GM19467 (cell line): ENCODE measurements at regions not wholly inside any gene's neighbourhood (a gene's known extent, or its start where the extent isn't known, plus 50 kb on each side); places are given as distances from the start of the nearest gene placed in this dataset.
"Not testable (repeated sequence)": the region's sequence is repeated elsewhere in the genome, so short reads cannot be mapped to it uniquely, and the experiment has no call there.

Source experiments
- ATAC-seq: cut with Tn5 transposase; IDR thresholded peaks from one replicate; pipeline ENCODE4 v1.9.1; 2021; ENCODE audit warnings: mild to moderate bottlenecking, moderate library complexity; ENCODE audit not compliant: unreplicated experiment

DNA sequence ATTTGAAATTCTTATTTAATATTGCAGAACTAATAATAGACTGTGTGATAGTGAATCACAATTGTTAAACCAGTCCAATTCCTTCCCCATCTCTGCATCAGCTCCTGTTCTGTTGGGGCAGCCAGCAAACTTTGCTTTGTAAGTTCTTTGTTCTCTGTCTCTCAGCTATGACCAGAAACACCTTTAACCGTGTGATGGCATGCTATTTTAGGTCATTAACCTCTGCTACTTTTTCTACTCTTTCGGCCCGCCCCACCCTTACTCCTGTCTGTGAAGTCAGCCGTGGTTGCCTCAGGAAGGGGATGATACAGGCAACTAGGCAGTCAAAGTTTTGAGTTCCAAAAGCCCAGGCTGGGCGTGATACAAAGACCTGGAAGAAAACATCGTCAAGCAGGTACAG, 51.3 kb upstream of the EGFL6 start:
- no peak for ATAC-seq

DNA sequence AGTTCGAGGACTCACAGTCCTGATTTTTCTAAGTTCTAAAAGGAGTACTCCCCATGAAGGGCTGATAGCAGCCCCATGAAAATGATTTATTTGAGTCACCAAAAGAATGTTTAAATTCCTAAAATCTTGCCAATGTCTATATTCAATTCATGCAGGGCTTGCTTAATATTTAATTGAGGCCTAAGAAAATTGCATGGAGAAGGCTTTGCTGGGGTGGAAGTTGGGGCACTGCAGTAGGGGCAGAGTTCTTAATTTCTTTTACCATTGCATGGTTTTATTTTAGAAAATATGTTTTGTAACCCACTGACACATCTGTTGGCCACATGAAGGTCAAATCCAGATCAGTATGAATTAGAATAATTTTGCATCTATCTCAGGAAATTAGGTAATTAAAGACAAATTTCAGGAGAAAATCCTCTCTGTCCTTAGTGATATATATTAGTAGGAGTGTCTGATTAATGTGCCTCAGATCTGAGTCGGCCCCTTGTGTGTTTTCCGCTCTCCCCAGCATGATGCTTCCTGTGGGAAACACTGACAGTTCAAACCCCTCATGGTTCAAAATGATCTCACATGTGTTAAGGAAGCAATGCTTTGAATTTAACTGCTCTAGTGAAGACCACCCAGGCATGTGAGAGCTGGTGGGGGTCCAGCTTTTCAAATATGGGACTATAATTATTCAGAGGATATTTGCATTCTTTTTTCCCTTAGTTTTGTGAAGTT, 54.0 kb upstream of the EGFL6 start:
- ATAC-seq: no peak

- no peak for ATAC-seq
Observed at GRCh38 chrX:13511944-13512330, 57.5 kb upstream of the EGFL6 start.

- ATAC-seq: no peak
Observed at GRCh38 chrX:13511241-13511943, 58.0 kb upstream of the EGFL6 start.

- ATAC-seq: no peak
Observed at GRCh38 chrX:13507893-13508292, 61.5 kb upstream of the EGFL6 start.

GRCh38 chrX:13506574-13506973, 62.8 kb upstream of the EGFL6 start:
- no peak for ATAC-seq

GRCh38 chrX:13502590-13502989, 66.8 kb upstream of the EGFL6 start:
- no peak for ATAC-seq

DNA sequence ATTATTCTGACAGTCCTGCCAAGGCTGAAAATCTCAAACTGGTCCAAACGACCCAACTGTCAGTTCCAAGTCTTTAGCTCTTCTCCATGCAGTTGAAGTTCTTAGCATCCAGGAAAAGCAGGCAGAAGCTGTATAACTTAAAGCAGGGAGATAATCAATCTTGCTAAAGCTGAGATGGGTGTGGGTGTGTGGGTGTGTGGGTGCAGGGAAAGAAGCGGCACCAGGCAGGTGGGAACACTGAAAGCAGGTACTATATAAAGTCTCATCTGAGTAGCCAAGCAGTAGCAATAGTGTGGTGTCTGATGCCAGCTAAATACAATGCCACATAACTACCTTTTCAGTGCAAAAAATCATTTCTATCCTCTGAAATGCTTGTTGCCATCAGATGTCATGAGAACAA, 69.7 kb upstream of the EGFL6 start:
- ATAC-seq: no peak

DNA sequence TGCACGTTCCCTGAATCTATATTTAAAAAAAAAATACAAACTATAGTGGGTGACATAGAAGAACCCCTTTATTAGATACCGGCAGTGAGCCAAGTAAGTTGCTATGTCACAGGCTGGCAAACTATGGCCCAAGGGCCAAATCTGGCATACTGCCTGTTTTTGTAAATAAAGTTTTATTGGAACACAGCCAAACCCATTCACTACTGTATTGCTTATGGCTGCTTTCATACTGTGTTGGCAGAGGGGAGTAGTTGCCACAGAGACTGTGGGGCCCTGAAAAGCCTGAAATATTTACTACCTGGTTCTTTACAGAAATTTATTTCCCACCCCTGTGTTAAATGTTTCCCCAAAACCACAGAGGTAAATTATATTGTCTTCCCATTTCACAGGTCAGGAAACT, 71.2 kb upstream of the EGFL6 start:
- ATAC-seq: no peak

- no peak for ATAC-seq
Observed at GRCh38 chrX:13495232-13495631, 74.2 kb upstream of the EGFL6 start.

DNA sequence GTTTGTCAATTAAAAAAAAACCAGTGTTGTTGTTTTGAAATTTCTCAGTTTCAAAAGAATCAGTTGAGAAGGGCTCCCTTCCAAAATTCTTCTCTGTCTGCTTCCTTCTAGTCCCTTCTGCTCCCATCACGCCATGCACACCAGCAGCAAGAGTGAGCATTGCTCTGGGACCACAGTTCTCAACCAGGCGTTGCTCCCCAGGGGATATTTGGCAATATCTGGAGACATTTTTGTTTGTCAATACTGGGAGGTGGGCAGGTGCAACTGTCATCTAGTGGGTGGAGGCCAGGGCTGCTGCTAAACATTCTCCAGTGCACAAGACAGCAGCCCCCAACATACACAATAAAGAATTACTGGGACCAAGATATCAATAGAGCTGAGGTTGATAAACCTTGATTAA, 74.8 kb upstream of the EGFL6 start:
- no peak for ATAC-seq

GRCh38 chrX:13493659-13494058, 75.7 kb upstream of the EGFL6 start:
- ATAC-seq: no peak

DNA sequence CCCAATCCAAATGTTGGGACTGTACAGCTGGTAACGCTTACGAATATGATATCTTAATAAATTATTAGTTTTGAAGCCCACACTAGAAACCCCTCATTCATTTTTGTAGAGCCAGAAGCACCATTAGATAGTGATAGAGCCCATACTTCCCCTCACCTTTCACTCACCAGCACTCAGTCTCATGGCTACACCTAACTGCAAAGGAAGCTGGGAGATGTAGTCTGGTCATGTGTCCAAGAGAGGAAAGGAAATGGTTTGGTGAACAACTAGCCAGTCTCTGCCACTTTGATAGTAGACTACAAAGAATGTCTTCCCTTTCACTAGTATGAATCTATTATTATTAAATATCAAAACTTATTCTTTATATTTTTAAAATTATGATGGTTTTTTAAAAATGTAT, 77.1 kb upstream of the EGFL6 start:
- no peak for ATAC-seq

DNA sequence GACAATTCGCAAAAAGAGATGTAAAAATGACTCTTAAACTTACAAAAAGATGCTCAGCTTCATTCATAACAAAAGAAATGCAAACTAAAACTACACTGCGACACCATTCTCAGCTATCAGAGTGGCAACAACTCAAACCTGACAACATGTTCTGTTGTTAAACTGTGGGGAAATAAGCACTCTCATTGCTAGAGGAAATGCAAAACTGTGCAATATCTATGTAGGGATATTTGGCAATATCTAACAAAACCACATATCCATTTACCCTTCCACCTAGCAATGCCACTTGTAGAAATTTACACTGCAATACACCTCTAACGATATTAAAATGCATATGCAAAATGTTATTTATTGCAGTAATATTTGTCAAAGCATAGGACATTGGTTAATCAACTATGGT, 78.3 kb upstream of the EGFL6 start:
- no peak for ATAC-seq

GRCh38 chrX:13489454-13489853, 79.9 kb upstream of the EGFL6 start:
- no peak for ATAC-seq

DNA sequence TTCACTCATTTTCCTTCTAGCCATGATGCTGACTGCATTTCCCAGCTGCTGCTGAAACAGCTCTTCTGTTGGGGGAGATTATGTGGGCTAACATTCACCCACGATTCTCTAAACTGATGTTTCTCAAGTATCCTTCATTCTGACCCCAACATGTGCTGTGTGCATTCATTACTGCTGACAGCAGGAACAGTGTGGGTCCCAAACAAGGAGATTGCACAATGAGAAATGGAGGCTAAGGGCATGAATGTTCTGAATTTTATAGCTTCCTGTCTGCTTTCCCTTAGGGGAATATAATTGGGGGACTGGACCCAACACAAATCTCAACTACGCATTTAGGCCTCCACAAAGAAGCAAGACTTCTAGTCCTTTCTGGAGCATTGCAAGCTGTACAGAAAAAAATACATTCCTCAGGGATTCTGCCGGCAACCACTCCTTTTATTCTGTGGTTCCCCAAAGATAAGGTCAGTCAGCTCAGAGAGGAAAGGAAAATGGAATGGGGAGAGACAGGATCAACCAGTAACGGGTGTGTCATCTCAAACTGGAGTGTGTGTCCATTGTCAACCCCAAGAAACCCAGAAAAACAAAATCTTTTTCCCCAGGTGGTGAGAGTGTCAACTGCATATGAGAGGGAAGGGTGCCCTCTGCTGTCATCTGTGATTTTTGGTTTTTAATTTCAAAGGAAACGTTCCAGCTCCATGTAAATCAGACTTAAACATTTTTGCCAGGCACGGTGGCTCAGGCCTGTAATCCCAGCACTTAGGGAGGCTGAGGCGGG, 81.5 kb upstream of the EGFL6 start:
- peak; percentile 61 for ATAC-seq

DNA sequence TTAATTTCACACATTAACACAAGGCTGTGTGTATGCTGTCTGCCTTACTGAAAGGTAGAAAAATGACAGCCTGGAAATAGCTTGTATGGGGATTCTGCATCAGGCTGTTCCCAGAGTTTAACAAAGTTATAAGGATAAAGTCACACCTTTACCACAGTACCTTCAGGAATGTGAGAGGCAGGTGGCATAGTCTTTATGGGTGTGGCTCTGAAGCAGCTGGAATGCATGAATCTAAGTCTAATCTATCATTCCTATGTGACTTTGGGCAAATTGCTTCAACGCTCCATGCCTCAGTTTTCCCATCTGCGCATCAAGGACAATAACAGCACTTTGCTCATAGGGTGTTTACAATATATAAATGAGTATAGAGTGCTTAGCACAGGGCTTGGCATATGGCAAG, 84.2 kb upstream of the EGFL6 start:
- no peak for ATAC-seq

DNA sequence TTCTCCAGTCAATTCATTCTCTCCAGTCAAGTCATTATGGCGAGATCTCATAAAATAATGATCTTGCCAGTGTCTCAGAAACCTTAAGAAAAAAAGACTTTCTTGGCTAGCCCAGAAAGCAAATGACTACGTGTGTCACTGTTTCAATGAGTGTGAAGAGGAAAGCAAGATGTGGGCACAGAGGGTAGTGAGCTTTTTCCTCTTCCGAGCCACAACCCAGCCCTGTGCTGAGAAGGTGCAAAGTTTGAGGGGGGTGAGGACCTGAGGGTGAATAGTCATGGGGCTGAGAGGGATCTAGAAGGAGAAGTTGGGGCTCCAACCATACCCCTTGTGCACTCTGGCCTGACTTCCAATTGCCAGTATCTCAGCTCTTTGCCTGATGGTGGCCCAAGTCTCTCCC, 85.6 kb upstream of the EGFL6 start:
- ATAC-seq: no peak

- ATAC-seq: no peak
Observed at GRCh38 chrX:13482746-13483541, 86.5 kb upstream of the EGFL6 start.

DNA sequence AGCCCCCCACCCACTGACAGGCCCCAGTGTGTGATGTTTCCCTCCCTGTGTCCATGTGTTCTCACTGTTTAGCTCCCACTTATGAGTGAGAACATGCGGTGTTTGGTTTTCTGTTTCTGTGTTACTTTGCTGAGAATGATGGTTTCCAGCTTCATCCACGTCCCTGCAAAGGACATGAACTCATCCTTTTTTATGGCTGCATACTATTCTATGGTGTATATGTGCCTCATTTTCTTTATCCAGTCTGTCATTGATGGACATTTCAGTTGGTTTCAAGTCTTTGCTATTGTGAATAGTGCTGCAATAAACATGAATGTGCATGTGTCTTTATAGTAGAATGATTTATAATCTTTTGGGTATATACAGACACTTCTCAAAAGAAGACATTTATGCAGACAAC, 88.6 kb upstream of the EGFL6 start:
- ATAC-seq: not testable (repeated sequence)

DNA sequence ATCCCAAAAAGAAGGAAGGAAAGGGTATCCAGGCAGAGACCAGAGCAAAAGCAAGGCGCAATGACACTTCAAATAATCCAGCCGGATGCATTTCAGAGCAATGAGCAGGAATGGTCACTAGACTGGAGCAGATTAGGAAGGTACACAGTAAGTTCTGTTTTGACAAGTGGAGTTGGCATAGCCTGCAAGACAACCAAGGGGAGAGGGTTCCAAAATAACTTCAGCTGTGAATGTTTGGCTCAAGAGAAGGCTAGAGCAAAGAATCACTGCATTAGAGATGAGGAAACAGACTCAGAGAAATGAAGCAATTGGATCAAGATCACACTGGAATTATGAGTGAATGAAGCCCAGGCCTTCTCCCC, 90.0 kb upstream of the EGFL6 start:
- ATAC-seq: no peak
